ENCODE measurements at regions not wholly inside any gene's neighbourhood (a gene's known extent, or its start where the extent isn't known, plus 50 kb on each side); places are given as distances from the start of the nearest gene placed in this dataset.

DNA sequence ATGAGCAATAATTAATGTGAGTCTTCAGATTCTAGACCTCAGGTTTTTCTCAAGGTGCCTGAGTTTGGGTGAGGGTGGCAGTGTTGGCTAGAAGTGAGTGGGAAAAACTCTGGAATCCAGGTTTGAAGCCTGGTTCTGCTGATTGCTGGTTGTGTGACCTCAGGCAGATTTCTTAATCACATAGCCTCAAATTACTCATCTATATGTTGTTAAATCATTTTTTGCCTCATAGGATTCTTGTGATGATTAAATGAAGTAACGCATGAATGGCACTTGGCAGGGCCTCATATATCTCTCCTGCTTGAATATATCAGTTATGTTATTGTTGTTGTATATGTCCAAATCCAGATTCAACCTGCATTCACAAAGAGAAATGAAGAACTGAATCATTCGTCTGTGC lies 60.5 kb downstream of the NR2F2 start:
- DNase-seq (ENCODE audit: low read depth in 2 of 3, low spot score in 1 of 3): no peak

DNA sequence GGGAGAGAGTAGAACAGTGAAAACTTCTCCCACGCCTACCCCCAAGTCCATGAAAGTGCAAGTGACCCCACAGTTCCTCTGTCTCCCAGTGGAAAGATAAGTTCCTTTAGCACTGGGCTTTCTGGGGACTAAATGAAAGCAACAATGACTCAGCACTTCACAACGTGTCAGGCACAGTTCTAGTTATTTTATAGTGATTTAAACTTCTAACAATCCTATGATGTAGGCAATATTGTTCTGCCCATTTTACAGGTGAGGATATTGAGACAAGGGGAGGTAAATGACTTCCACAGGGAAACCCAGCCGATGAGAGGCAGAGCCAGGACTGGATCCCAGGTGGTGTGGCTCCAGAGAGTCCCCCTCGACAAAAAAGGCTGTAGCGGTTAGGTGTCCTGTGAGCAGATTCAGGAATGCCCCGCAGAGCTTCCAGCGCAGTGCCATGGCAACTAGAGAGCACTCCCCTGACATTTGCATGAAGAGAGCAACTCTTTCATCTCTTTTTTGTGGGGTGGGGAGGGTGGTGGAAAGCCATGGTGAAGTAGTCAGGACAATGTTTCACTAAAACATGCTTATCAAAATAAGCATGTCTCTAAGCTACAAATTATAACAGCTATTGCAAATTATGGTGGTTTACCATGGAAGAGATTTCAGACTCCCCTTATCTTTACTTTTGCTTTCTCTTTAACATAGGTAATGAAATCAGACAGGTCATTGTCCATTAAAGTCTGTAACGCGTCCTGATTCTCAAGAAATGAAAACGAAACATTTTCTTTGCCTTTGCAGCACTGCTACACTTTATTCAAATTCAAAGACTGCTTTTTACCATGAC lies 62.1 kb downstream of the NR2F2 start:
- no peak for DNase-seq (ENCODE audit: low read depth in 2 of 3, low spot score in 1 of 3)

DNA sequence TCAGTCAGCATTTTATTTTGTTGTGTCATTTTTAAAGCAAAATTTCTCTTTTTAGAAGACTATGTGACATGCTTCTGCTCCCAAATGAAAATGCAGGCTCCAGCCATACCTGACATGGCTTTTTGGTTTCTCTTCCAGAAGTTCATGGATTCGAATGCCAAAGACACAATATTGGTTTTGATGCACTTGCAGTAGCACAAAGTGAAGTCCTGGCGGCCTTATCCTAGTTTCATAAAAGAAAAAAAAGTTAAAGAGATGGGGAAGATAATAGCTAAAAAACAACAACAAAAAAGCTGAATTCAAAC lies 62.7 kb downstream of the NR2F2 start:
- no peak for DNase-seq (ENCODE audit: low read depth in 2 of 3, low spot score in 1 of 3)

DNA sequence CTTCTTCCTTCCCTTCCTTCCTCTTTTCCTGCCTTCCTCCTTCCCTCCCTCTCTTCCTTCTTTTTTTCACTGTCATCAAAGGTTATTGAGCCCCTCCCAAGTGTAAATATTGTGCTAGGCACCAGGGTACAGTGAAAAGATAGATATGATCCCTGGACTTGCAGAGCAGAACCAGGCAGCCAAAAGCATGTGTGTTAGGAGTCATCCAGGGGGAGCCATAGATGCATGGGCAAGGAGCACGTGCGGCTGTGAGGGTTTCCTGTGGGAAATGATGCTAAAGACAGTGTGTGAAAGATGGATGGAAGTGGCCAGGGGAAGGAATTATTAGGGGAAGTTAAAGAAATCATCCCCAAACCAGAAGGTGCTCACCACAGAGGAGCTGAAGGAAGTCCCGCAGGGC lies 65.2 kb downstream of the NR2F2 start:
- DNase-seq (ENCODE audit: low read depth in 2 of 3, low spot score in 1 of 3): no peak

DNA sequence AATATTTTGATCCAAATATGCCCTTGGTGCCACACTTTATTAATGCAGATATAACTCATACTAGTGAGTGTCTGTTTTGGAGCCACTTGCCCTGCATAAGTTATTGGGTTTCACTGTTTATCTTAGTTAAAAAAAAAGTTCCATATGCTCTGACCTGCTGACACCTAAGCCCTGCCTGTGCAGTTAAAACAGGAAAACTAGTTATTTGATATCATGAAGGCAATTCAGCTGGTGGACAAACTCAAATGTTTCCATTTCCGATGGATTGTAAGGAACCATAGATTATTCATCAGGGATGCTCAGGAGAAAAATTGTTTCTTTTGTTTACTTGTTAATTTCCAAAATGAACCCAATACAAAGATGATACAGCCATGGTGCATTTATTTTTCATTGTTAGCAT lies 68.3 kb downstream of the NR2F2 start:
- DNase-seq (ENCODE audit: low read depth in 2 of 3, low spot score in 1 of 3): no peak

DNA sequence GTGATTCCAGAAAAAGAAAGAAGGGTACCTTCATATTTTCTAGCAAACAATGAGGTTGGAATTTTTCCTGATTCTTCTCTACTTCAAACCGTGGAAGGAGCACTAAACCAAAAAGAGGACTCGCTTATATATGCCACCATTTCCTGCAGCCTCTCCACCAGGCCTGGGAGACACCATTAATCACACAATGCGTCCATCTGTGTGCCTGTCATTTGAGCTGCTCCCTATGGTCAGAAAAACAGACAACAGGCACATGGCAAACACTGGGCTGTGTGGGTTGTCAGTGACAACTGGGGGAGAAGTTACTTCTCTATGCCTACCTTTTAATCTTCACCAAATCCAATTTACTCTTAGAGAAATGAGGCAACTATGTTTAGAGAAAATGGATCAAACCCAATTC lies 71.9 kb downstream of the NR2F2 start:
- DNase-seq (ENCODE audit: low read depth in 2 of 3, low spot score in 1 of 3): no peak

DNA sequence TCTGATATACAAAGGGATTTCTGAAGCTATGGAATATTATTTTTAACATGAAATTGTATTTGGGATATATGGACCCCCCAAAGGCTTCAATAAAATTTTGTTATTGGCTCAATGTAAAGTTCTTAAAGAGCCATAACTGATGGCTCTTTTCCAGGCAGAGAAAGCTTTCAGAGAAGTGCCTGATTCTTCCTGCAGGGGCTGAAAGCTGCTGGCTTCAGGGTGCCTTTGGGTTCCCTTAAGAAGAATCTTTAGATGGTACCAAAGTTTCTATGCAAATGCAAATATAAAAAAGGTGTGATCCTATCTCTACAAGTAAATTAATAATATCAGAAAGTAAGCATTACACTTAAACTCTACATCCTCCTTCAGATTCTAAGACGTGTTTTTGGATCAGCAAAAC lies 72.6 kb downstream of the NR2F2 start:
- no peak for DNase-seq (ENCODE audit: low read depth in 2 of 3, low spot score in 1 of 3)

DNA sequence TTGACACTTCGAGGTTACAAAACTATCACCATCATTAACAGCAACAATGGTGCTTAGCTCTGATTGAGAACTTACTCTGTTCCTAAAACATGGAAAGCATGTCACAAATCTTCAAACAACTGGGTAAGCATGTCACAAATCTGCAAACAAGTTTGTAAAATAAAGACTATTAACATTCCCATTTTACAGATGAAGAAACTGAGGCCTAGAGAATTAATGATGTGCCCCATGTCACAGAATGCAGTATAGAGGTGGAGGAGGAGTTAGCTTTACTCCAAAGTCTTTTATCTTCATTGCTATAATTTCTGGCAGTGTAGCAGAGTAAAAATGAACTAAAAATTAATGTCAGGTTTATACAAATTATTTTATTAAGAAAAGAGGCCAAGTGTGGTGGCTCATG lies 73.4 kb downstream of the NR2F2 start:
- no peak for DNase-seq (ENCODE audit: low read depth in 2 of 3, low spot score in 1 of 3)

DNA sequence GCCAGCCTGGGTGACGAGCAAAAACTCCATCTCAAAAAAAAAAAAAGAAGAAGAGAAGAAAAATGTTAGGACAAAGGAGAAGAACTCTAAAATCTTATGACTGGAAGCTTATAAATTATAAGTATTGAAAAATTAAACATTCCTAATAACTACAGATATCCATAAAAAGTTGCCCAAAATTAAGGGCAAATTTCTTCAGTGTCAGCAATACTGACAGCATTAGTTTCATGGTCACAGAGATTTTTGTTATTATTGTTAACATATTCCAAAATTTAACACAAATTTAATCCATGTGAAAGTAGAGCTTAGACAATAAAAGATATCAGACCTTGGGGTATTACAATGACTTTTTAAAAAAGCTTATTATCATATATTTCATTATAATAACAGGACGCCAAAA lies 74.1 kb downstream of the NR2F2 start:
- no peak for DNase-seq (ENCODE audit: low read depth in 2 of 3, low spot score in 1 of 3)

DNA sequence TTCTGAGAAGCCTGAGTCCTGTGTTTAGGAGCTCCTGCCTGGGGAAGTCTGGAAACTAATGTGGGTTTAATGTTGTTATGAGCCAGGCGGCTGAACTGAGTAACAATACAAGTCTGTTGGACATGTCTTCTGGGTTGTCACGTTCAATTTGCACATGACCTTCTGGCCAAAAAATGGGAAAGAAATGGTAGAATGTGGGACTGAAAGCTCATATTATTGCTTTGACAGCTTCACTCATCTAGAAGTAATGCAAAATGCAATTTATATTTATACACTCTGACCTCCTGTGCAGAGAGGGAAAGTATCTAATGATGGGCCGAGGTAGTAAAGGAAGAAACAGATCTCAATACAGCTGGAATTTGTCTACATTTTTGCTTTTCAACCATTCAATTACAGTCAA lies 75.8 kb downstream of the NR2F2 start:
- DNase-seq (ENCODE audit: low read depth in 2 of 3, low spot score in 1 of 3): no peak

DNA sequence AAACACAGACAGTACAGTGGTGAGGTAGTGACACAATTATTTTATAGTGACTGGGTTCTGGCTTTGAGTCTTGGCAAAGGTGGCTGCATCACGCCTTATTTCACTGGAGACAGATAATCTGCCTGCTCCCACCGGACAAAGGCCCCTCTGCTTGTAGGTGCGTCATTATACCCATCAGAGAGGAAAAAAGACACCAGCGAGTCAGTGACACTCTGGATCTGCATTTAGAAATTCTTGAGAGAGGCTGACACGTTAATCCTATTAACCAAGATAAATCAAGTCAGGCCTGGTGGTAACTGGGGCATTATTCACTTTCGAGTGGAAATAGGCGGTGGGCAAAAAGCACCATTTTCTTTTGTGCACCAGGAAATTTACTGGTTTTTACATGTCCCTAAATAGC lies 76.2 kb downstream of the NR2F2 start:
- no peak for DNase-seq (ENCODE audit: low read depth in 2 of 3, low spot score in 1 of 3)

DNA sequence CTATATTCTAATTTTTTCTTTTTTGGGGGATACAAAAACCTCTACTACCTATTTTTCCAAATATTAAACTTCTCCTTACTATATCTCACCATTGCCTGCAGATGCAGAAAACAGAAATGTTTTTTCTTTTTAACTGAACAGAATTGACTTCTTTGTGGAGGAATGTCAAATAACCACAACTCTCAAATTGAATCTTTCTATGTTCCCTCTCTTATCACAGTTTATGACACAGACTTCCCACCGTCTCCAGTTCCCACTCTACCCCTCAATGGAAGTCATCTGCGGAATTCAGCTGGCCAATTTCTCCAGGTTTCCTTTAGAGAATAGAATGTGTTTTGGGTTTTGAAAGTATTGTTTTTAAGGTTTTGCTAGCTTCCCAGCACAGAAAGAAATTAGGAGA lies 77.0 kb downstream of the NR2F2 start:
- DNase-seq (ENCODE audit: low read depth in 2 of 3, low spot score in 1 of 3): no peak

DNA sequence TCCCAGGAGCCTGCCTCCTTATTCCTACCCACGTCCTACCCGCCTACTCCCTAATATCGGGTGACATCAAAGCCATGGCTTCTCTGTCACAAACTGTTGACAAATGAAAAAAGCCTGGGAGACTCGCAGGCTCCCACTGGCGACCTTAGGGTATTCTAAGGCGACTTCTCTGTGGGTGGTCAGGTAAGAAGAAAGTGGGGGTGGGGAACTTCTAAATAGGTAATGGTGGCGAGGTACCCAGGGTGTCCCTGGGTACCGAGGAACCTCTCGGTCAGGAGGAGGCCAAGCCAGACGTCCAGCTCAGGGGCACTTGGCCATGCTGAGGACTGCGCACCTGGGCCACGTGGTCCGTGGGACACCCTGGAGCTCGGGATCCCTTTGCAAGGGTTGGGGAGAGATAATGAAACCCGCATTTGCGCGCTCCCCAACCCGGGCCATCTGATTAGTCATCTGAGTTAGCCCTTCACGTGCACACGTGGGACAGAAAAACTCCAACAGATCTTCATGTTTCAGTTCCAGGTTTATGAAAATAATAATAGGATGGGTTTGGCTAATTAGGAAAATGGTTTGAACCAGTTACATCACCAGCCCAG lies 78.2 kb downstream of the NR2F2 start:
- no peak for DNase-seq (ENCODE audit: low read depth in 2 of 3, low spot score in 1 of 3)

DNA sequence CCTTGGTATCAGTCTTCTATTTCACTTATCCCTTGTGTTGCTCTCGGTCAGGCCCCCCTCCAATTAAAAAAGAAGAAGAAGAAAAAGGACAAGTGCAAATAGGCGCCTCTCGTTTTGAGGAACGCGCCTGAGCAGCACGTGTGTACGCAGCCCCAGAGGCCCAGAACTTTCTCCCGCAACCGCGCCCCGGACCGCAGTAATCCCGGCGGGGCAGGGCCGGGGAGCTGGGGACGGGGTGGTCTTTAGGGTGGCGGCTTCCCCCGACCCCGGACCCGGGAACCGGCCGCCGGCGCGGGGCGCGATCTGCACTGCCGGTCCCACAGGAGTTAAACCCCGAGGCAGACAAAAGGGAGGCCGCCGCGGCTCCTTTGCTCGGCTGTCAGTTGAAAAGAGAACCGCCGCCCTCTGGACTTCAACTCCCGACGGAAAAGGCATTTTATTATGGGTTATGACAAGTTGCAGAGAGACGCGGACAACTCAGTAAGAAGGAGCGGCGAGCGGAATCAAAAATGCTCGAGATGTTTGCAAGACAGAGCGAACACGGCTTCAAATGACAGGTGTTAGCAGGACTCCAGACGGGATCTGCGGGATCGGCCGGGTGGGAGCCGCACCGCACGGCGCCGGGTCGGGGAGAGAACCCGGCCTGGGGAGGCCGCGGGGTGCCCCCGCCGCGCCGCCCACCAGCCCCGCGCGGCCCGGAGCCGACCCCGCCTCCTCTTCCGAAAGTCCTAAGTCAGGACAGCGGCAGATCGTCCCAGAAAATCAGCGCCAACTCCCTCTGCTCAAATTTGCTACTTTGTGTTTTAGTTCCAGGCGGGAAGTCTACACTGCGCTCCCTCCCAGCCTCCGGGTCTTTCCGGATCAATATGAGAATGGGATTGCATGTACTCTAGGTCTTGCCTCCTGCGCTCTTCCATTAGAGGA lies 79.0 kb downstream of the NR2F2 start:
- no peak for DNase-seq (ENCODE audit: low read depth in 2 of 3, low spot score in 1 of 3)

DNA sequence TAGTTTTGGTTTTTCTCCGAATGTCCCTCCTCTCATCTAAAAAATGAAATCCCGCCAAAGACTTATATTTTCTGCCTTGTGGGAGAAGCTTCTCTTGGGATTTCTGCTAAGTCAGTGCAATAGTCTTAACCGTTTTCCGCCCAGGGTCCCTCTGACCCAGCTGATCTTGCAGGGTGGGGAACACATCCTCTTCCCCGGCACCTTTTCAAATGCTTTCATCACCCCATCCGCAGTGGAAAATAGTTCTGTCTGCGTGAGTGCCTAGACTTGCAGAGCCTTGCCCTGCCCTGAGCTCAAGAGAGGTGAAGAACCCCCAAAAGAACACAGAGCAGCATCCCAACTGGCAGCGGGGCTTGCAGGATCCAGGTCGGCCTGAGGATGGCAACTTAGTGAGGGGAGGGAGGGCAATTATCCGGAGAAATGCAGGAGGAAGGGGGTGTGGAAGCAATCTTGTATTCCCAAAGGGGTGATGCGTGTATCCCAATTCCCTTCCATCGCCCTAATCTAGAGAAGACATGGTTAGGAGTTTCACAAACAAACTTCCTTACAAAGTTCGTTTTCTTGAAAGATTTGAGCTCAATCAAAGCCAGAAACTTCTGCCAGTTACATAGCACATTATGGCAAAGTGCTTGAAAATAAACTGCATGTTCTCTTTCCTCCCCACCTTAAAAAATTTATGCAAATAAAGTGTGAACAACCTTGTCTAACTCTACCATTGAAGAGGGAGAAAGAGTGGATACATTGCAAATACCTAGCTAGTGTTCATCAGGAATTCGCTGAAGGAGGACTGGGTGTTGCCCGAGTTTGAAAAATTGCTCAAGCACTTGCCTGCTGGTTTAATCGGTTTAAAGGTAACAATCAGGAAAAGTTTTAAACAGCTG lies 79.9 kb downstream of the NR2F2 start:
- DNase-seq (ENCODE audit: low read depth in 2 of 3, low spot score in 1 of 3): no peak

DNA sequence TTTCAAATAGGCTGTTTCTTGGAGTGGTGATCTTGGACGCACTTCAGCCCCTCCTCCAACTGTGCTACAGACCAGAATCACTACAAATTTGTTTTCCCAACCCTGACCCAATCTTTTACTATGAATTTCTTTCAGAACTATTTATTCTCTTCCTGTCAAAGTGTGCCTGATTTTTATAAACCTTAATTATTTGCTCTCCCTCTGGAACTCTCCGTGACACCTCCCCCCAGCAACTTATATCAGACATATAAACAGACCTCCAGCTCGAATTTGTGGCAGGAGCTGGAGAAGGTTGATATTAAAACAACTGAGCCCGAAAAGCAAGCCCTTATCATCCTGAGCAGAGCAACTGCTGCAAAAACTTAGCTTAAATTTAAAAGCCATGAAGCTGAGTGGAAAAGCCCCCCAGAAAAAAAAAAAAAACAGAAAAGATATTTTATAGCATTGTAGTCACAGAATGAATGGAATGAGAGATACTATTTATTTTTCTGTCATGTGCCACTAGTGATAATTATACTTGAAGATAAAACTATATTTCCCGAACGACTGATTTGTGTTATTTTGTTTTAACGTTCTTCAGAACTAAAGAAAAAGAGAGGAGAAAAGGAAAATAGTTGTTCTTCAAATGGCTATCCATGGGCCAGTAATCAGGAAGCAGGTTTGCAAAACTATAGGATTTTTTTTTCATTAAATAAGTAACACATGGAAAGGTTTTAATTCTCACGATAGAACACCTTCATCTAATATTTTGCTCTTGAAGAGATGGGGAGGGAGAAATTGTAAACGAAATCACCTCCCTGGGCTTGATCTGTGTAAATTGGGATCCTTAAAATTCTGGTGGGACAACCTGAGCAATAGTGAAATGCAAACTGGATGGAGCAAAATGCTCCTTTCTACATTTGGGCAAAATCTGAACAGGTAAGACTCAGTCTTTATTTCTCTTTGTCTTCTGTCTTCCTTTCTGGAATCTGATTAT lies 80.8 kb downstream of the NR2F2 start:
- DNase-seq (ENCODE audit: low read depth in 2 of 3, low spot score in 1 of 3): no peak

DNA sequence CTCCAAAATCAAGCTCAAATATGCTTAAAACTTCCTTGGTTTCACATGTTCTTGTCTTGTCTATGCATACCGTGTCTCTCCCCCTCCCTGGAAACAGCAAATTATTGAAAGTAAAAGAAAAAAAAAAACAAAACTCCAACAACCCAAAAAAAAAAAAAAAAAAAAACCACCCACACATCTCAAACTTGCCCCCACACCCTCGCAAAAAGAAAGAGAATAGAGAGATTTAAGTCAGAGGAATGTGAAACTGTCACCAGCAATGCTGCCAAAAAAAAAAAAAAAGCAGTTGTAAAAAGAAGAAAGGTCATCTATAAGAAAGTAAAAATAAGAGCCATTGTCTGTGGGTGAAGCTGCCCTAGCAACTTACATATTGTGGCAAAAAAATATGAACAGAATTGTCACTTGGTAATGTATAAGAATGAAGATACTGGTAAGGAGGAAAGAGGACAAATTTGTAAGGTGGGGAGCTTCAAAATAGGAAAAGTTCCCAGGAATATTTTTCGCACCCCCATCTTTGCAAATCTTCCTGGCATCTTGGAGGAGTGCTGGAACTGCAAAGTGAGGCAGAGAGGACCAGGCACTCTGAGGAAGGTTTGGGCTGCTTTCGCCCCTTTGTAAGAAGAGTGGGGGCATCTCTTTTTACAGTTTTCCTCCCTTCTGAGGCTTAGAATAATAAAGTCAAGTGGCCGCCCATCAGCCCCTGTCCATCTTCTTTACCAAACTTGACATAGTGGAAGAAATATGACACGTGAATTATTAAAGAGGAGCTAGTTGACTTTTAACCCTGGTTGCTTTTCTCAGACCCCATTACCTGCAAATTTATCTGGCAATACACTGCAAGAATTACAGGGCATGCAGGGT lies 81.8 kb downstream of the NR2F2 start:
- DNase-seq (ENCODE audit: low read depth in 2 of 3, low spot score in 1 of 3): no peak

DNA sequence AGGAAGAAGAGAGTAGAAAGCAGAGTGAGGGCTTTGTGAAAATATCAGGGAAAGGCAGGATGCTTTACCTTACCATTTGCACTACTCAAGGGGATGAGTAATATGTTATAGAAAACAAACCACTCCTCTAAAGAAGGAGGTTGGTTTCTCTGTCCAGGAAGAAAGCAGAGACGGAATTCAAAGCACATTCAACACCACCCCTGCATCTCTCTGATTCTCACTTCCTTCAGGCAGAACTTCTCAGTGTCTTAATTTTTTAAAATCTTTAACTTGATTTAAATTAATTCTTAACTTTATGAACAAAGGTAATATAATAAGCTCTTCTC lies 82.4 kb downstream of the NR2F2 start:
- no peak for DNase-seq (ENCODE audit: low read depth in 2 of 3, low spot score in 1 of 3)

DNA sequence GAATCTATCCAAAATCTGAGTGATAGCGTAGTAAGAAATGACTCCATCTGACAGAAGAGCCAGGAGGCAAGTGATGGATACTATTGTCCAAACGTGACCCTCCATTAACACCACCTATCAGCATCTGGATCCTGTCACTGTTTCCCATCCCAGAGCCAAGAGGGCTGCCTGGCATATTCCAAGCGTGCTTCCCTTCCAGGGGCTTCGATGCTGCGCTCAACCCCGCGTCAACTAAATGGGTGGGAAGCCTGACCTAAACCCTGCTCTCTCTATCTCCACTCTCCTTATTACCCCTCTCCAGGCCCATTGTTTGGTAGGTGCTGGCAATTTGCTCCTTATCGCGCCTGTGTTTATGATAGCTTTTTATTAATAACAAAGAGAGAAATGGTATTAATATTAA lies 83.2 kb downstream of the NR2F2 start:
- no peak for DNase-seq (ENCODE audit: low read depth in 2 of 3, low spot score in 1 of 3)

All from stimulated activated CD4-positive, alpha-beta T cell treated with anti-CD3 and anti-CD28 coated beads, Interleukin-12 subunit alpha, Interleukin-12 subunit beta, amount 100 ng/mL, for 48 hours (primary cell).